ENCODE measurements at regions not wholly inside any gene's neighbourhood (a gene's known extent, or its start where the extent isn't known, plus 50 kb on each side); places are given as distances from the start of the nearest gene placed in this dataset.

DNA sequence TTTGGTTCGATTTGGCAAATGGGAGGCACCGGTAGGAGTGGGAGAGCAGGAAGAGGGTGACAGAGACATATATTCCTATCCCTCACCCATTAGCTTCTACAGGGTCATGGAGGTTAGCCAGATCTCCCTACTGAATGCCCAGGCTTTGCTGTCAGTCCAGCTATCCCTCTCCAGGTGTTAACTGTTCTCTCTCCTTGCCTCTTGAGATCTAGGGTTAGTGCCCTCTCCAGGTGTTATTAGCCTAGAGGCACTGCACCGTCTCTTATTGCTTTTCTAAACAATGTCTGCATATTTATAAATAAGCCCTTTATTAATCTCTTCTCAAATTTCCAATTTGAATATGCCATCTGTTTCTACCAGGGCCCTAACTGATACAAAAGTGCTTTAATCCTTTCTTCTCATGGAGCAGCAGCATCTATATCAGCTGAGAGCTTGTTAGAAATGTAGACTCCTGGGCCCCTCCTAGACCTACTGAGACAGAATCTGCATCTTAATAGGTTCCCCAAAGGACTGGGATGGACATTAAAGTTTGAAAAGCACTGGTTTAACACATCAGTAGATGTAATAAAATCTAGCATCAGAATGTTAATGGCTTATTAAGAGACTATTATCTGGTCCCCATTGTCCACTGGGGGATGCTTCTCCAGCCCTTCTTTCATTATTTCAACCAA is 322.5 kb upstream of the SLC24A2 start:
- no peak for DNase-seq

DNA sequence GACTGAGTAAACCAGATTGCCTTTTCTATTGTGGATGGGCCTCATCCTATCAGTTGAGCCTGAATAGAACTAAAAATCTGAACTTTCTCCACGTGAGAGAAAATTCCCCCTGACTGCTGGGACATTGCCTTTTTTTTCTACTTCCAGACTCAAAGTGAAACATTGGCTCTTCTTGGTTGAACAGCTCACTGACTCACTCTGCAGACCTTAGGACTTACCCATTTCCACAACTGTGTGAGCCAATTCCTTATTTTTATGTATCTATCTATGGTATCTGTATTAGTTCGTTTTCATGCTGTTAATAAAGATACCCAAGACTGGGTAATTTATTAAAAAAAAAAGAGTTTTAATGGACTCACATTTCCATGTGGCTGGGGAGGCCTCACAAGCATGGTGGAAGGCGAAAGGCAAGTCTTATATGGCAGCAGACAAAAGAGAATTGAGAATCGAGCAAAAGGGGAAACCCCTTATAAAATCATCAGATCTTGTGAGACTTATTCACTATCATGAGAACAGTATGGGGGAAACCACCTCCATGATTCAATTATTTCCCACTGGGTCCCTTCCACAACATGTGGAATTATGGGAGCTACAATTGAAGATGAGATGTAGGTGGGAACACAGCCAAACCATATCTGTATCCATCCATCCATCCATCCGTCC is 306.7 kb upstream of the SLC24A2 start:
- DNase-seq, result no peak

DNA sequence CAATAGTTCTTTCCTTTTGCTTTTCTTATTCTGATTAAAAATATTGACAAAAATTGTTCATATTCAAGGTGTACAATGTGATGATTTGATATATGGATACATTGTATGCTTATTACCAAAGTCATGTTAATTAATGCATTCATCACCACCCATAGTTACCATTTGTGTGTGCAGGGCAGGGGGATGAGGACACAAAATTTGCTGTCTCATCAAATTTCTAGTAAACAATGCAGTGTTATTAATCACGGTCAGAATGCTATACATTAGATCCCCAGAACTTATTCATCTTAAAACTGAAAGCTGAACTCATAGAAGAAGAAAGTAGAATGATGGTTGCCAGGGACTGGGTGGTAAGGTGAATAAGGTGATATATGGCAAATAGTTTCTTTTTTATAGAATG is 303.7 kb upstream of the SLC24A2 start:
- no peak for DNase-seq

DNA sequence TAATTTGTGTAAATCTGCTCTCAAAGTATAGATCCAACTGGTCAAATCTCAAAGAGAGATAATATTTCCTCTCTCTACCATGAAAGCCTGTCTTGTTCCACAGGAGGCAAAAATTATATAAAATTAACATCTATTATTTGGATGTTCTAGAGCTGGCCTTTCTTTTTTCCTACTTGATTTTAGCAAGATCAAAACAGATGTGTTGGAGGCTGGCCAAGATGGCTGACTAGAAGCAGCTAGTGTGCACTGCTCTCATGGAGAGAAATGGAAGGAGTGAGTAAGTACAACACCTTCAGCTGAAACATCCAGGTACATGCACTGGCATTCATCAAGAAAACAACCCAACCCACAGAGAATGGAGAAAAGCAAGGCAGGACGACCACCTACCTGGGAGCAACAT is 298.6 kb upstream of the SLC24A2 start:
- no peak for DNase-seq

DNA sequence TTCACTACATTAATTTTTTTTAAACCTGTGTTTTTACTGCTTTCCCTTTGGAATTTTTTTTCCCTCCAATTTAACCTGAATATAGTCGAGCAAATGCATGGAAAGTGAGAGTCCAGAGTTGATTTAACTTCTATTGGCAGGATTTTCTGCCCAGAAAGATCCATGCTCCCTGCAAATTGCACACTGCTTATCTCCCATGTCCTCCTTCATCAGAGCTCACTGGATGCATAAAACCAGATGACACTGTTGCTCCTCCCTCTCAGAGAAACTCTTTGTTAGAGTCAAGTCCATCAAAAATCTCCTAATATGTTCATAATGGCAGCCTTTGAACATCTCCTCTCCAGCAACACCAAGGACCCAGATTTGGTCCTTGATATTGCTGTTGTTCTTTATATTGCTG is 297.0 kb upstream of the SLC24A2 start:
- no peak for DNase-seq

DNA sequence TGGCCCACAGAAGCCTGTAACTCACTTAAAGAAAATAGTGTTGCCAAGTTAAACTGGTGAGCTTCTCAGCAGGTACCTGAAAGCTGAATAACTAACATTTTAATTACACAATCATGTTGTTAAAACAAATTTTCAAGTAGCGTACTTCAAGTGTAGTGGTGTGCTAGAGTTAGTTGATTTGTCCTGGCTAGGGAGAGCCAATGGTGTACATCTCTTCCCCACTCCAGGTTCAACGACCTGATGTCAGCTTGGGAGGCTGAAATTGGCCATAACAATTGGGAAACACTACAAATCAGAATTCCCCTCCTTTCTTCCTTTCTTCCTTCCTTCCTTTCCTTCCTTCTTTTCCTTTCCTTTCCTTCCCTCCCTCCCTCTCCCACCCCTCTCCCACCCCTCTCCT is 295.3 kb upstream of the SLC24A2 start:
- DNase-seq, result no peak

DNA sequence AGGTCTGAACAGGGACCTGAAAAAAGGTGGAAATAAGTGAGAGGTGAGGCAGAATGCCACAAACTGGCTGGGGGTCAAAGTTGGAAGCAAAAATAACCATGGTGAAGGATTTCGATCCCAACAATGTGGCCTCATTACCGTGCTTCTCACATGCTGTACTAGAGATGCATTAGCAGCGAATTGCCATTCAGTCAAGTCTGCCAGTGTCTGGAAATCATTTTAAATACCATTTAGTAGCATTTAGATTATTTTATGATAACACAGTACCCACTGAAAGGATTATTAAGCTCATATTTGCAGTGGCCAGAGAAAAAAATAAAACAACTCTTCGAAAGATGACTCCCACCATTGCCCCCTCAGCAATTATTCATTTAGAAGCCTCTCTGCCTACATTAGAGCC is 294.6 kb upstream of the SLC24A2 start:
- no peak for DNase-seq

DNA sequence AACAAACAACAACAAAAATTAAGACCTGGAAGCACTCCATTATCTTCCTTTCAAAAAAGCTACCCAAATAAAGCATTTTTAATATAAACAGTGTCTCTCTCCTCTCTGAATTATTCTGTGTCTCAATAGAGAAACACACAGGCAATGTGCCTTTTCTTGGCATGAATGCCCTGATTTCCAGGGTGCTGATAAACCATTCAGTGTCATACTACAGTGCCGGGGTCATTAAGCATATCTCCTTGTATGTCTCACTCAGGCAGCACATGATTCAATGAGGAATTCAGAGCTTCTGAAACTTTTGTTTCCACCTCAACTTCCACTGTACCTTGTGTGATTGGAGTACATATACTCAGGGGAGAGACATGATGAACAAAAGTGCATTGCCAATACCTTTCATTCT is 294.0 kb upstream of the SLC24A2 start:
- no peak for DNase-seq

DNA sequence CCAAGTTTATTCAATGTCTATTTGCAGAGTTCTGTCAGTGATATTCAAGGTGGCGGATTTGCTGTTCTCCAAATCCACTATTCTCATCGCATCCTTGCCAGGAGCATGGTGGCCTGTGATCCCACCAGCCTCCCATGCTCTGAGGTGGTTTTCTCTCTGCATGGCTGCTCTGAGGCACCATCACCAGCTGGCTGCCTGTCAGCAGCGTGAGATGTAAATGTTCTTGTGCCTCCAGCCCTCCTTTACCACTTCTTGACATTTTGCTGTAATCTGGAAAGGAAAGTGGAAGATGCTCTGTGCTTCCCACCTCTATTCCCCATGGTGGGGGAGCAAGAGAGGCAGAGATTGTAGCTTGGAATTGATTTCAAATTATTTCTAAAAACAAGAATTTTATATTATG is 293.6 kb upstream of the SLC24A2 start:
- DNase-seq, result no peak

DNA sequence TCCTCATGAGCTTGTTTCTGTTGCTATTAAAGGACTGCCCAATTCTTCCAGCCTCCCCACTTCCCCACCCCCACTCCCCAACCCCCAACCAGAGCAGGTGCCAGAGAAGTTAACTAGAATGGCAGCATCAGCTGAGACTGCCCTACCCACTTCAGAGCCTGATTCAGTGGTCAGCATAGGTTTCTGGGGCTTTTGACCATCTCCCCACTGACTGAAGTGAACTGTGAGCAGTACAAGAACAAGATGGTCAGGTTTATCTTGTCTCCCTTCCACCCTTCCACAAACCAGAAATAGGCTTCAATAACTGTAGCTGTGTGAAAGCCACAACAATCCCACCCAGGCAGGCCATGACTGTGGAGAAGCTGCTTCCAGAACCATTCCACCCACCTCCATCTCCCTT is 289.4 kb upstream of the SLC24A2 start:
- DNase-seq, result no peak

DNA sequence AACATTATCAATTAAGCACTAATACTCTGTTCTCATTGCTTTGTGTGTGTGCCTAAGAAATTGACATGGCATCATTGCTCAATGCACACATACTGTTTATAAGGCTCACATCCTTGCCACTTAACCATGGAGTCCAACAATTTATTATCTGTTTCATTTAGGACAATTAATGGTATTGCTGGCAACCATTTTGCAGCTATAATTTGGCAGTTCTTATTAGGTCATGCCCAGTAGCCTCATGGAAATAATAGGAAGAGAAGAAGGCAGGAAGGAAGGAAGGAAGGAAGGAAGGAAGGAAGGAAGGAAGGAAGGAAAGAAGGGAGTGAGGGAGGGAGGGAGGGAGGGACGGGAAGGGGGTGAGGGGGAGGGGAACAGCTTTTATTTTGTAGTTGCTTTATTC is 285.5 kb upstream of the SLC24A2 start:
- DNase-seq, result no peak

DNA sequence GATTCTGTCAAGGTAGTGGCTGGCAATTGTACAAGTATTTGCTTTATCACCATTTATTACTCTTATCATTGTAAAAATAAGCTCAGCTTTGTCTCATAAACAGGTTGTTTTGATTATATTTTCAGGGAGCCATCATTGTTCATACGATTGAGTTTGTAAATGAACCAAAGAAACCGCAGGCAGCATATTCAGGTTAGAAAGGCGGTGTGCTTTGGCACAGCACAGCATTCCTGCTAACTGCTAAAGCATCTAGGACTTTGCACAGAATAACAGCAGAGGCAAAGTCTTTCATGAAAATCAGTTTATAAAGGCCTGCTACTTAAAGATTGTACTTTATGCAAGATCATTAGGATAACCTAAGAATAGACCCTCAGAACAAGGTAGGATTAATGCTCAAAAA is 281.5 kb upstream of the SLC24A2 start:
- DNase-seq, result no peak

DNA sequence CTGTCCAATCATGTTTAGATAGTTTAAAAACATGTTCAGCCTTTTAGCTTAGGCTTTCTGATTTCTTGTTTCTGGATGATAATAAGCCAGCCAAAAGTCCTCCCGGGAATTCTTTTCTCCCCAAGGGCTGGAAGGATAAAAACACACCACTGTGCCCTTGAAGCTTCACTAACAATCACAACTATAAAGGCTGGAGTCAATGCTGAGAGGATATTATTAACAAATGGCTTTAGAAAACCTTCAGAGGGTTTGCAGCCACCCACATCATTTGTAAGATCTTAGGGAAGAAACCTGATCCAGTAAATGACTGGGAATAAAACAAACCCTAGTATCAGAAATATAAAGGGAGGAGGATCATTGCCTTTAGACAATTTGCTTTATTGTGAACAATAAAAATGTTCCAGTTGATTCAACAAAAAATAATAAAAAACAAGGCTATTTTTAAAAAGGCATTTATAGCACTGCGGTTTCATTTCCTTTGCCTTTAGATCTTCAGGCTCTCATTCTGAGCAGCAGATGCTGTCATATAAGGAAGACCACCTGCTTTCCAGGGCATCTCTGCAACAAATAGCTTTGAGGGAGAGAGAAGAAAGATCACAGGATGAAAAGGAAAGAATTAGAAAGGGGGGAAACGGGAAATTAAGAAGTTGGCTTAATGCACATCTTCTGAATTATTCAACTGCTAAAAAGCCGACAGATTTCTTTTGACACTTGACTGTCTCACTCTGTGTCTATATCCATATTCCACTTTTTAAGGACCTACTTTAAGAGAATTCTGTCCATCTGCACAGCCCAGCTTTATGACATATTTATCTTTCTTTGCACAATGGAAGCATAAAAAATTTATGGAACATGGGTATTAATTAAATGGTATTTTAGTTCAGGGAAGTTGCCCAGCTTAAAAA is 277.2 kb upstream of the SLC24A2 start:
- DNase-seq, result no peak

DNA sequence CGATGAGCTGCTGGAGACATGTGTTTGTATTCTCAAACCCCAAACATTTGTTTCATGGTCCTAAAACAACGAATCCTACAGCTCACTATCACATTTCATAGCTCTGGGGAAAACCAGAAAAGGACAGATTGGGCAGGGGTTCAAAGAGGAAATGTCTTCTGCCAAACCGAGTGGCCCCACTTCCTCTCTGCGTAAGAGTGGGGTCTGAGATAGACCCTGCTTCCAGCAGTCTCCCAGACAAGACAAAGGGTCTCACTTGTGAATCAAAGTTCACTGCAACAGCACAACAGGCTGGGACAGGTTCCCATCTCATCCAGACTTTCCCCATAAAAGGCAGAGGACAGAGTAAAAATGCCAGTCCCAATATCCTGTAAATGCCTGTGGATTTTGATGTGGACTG is 276.2 kb upstream of the SLC24A2 start:
- DNase-seq, result no peak

DNA sequence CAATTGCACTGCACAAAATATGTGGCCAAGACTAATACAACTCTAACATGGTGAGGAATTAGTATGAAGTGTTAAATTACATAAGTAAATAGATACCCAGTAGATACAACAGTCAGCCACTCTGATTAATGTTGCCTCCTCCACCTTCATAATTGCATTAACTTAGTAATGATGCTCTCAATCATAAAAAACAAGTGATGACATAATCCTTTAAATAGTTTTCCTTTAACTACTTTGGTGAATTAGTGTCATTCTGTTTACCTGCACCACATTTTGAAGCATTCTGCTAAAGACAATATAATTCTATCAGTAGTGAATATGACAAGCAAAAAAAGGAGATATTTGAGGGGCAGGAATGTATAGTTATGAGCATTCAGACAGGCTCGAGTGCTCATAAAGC is 265.9 kb upstream of the SLC24A2 start:
- peak; percentile 54 for DNase-seq

DNA sequence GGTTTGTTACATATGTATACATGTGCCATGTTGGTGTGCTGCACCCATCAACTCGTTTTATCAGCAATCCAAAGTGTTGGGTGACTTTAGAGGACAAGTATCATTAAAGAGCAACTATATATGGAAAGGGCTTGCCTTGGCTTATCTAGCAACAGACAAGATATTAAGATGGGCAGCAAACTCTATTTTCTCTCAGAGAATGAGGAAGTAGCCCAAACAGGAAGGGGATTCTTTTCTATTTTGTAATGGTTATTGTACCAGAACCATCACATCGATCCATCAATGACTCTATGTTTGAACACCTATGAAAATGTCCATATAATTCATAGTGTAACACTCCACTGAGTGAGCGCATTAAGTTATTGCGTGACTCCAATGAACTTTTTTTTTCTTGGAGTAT is 260.1 kb upstream of the SLC24A2 start:
- no peak for DNase-seq

DNA sequence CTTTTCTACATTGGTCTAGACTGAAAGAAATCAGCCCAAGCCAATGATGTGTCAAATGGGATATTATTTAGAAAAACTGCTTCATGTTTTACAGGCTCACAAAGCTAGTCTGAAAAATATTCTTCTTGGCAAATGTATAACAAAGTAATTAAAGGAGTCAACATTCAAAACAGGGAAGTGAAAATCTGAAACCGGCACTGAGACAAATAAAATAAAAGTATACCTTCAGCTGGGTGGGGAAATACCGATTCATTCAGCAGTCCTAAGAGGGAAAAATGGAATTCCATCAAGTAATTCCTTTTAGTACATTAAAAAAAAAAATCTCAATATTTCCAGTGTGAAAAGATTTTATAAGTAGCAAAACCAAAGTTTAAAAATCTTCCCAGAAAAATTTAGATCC is 259.6 kb upstream of the SLC24A2 start:
- no peak for DNase-seq

DNA sequence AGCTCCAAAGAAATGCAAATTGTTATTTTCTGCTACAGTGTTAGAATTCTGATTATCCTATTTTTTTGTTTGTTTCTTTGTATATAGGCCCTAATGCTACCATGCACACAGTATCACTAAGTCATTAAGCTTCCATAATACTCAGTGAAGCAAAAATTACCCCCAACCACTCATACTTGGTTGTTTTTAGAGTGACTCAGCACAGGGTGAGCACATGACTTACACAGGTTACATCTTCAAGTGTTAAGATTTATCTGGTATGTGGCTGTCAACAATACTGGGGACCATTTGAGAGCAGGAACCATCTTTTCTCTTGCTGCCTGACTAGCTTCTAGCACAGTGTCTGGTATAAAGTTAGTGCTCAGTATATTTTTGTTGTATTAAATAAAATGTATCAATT is 255.8 kb upstream of the SLC24A2 start:
- DNase-seq, result no peak

DNA sequence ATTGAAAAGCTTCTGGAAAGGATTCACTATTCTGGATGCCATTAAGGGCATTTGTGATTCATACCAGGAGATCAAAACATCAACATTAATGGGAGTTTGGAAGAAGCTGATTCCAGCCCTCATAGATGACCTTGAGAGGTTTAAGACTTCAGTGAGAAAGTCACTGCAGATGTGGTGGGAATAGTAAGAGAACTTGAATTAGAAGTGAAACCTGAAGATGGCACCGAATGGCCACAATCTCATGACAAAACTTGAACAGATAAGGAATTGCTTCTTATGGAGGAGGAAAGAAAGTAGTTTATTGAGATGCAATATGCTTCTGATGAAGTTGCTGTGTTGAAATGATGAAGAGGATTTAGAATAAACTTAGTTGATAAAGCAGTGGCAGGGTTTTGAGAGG is 254.6 kb upstream of the SLC24A2 start:
- no peak for DNase-seq

DNA sequence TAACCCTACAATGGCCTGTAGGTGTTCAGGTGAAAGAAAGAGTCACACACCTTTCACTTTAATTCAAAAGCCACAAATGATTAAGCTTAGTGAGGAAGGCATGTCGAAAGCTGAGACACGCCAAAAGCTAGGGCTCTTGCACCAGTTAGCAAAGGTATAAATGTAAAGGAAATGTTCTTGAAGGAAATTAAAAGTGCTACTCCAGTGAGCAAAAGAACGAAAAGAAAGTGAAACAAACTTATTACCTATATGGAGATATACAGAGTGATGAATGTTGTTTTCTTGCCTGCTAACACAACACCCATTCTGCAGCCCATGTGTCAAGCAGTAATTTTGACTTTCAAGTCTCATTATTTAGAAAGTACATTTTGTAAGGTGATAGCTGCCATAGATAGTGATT is 254.2 kb upstream of the SLC24A2 start:
- DNase-seq, result no peak

DNA sequence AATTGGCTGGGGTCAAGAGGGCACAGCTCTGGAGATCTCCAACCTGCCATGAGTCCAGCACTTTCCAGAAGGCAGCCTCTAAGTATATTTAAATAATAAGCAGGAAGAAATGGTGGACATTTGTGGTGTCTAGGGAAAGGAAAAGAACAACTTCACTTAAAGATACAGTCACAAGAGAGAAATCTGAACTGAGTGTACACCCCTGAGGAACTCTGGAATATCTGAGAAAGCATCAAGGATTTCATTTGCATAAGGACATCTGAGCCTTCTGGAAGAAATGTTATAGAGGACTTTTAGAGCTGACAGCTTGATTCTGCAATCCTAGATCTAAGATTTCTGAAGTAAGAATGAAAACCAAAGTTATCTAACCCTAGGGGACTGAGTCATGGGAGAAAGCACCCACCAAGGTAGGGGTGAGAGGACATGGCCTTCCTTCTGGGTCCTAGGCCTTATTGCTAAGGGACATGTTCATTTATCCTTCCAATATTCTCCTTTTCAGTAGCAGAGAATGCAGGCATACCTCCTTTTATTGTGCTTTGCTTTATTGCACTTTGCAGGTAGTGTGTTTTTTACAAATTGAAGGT is 253.4 kb upstream of the SLC24A2 start:
- no peak for DNase-seq

DNA sequence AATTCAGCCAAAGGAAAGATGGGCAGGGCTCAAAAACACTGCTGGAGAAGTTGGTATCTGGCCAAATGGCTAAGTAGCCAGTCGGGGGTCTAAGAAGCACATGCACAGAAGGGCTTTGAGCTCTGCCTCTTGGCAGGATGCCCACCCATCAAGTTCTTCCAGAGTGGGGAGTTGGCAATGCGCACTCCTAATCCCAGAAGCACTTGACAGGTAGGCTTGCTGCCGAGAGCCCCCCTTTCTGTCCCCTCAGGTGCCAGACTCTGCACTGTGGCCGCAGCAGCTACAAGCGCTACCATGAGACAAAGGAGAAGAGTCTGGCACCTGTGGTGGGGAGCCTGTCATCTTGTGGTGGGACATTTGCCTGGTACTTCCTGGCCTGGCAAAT is 252.9 kb upstream of the SLC24A2 start:
- peak; percentile 76 for DNase-seq

DNA sequence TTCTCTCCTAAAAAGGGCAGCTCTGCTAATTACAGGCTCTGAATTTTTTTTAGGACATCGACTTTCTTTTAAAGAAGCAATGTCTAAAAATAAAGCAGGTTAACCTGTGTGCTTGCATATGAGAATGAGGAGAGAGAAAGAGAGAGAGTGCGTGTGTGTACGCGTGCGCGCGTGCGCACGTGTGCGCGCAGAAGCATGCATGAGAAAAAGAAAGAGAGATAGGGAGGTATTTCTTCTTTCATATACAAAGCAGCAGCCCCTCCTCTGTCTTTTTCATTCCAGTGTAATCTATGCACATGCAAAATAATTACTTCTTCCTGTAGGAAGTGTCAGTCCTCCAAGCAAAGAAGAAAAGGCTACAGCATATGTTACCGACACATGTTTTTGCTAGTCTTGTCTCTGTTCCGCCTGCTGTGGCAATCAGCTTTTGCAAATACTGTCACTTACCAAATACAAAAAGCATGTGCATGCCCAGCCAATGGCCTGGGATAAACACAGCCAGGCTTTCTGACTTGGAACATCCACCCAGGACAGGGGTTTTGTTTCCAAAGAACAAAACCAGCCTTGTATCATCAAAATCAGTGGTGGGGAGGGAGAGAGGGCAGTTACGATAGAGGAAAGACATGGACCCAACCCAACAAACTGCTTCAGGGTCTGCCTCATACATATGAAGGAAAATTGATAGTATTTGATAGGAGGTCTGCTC is 252.3 kb upstream of the SLC24A2 start:
- peak; percentile 65 for DNase-seq

Data from NCI-H748 treated with DMSO at 0.1 percent for 48 hours (cell line).